ENCODE measurements at regions not wholly inside any gene's neighbourhood (a gene's known extent, or its start where the extent isn't known, plus 50 kb on each side); places are given as distances from the start of the nearest gene placed in this dataset.

GRCh38 chr22:22981670-22982571 is 88.4 kb upstream of the GNAZ start:
- TF ChIP-seq GATA2 (IDR thresholded peaks at IDR 0.05; ENCODE audit: low read depth, low read length), result no peak
- TF ChIP-seq GATA3 (IDR thresholded peaks at IDR 0.05; ENCODE audit: low read depth, low read length), result no peak

Data from SH-SY5Y (cell line).